ENCODE measurements at regions not wholly inside any gene's neighbourhood (a gene's known extent, or its start where the extent isn't known, plus 50 kb on each side); places are given as distances from the start of the nearest gene placed in this dataset.

DNA sequence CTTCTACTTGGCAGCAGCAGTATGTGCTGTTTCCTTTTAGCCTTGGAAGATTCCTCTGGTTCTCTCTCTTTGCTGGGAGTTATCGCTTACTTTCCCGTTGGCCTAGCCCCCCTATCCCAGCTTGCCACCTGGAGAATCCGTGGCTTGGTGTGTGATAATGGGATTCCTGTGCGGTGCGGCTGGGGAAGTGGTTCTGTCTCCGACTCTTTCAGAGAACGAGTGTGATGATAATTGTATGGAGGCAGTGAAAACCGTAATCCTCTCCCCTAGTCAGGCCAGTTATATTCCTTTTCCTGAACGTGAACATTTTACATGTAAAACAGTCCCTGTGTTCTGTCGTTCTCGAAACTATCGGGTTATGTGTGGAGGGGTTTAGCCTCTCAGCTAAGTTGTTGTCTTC lies 300.1 kb upstream of the C2CD4B start:
- DNase-seq (ENCODE audit: low spot score), result peak; percentile 37

GRCh38 chr15:62469478-62469873 lies 304.4 kb upstream of the C2CD4B start:
- DNase-seq (ENCODE audit: low spot score), result no peak

- DNase-seq (ENCODE audit: low spot score), result peak; percentile 47
Measured at GRCh38 chr15:62469874-62470688, 305.0 kb upstream of the C2CD4B start.

DNA sequence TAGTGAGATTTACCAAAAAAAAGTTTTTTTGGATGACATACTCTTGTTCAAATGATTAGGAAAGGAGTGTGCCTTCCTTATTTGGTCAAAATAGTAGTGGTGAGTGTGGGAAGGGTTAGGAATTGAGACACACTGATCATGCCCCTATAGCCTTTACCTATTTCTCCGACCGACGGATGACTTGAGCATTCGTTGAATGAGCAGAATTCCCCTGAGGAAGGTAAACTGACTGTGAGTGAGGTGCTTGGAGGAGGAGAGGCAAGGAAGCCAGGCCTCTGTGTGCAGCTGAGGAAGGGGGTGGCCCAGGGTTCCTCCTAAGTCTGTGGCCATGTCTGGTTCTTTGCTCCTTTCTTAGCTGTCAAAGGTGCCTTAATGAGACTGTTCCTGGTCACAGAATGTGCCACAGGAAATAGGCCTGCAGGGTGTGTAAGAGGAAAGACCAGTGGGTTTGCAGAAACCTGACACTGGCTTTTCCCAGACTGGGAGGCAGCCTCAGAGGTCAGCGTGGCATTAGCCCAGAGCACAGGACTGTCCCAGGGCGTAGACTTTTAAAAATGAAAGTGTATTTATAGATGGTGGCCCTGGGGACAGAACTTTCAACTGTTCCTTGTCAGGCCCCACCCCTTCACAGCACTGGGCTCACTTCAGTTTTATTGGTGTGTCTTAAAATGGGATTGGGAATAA lies 307.7 kb upstream of the C2CD4B start:
- DNase-seq (ENCODE audit: low spot score), result no peak

DNA sequence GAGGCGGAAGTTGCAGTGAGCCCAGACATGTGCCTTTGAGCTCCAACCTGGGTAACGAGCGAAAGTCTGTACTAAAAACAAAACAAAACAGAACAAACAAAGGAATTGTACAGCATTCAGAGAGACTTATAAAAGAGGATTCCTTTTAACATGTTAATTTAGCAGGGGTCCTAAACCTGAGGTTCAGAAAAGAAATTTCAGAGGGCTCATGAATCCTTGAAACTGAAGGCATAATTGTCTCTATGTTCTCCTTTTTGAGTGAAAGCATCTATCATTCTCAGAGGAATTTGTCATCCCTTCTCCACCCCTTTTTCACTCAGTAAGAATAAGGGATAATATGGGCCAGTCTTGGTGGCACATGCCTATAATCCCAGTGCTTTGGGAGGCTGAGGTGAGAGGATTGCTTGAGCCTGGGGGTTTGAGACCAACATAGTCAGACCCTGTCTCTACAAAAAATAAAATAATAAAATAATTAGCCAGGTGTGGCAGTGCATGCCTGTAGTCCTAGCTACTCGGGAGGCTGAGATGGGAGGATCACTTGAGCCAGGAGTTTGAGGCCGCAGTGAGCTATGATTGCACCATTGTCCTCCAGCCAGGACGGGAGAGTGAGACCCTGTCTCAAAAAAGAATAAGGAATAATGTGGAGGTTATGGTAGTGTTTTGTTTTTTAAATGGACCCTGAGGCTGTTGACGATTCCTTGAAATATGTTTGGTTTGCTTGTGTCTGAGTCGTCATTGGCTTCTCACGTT lies 309.1 kb upstream of the C2CD4B start:
- no peak for DNase-seq (ENCODE audit: low spot score)

DNA sequence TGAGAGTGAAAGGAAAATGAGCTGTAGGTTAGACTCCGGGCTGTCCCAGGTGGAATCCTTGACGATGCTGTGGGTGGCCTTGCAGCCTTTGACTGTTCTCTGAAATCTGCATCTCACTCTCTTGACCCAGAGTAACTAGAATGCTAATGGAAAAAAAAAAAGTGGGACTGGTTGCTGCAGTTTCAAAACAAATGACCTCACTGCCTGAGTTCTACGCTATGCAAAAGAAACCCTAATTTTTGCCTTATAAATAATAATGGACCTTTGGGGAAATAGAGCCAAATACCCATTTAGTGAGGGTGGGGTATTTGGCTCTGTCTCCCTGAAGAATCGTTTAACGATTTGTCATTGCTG lies 309.7 kb upstream of the C2CD4B start:
- DNase-seq (ENCODE audit: low spot score), result no peak

DNA sequence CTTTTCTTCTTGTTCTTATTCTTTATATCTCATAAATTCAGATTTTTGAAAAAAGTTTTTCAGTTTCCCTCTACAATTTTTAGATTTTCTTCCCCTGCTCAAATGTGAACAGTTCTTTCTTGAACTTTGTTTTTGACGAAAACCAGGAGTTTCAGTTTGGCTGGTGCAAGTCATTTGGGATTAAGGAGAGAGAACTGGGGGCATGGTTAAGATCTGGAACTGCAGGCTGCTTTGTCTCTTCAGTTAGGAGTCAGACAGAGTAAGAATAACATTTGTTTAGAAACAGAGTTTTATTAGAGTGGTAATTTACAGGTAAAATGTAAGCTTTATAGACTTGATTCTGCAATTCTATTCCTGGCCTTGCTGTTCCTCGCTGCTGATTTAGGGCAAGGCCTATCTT lies 310.5 kb upstream of the C2CD4B start:
- peak; percentile 91 for DNase-seq (ENCODE audit: low spot score)

GRCh38 chr15:62476163-62476562 lies 311.1 kb upstream of the C2CD4B start:
- no peak for DNase-seq (ENCODE audit: low spot score)

DNA sequence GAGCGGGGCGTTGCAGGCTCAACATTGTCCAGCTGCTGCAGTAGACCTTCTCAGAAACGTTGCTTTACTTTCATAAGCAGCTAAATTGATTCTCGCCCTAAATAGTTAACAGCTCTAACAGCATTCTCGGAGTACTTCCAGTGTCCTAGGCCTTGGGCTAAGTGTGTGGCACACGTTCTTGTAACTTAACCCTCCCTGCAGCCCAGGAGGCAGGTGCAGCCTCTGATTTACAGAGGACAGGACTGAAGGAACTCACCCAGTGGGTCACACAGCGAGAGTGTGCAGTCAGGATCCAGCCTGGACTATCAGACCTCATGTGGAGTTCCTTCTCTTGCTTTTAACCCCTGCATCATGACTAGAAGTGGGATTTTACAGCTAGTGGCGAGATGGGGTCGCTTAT lies 312.8 kb upstream of the C2CD4B start:
- DNase-seq (ENCODE audit: low spot score), result no peak

- no peak for DNase-seq (ENCODE audit: low spot score)
Measured at GRCh38 chr15:62482785-62483429, 317.8 kb upstream of the C2CD4B start.

DNA sequence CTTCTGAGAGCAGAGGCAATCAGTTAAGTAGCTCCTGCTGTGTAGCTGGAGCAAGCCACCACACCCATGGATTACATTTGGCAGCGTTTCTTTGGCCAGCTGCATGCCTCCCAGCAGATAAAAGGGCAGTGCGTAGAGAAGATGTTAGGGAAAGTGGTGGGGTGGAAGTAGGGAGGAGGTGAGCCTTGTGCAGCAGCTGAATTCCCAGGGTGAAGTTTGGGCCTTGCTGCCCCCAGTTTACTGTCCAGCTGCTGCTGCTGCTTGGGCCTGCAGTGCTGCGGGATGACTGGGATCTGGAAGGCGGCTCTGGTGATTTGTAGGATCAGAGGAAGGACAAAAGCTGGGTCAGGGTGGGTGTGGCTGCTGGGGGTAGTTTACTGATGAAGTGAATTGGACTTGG lies 318.7 kb upstream of the C2CD4B start:
- peak; percentile 96 for DNase-seq (ENCODE audit: low spot score)

- DNase-seq (ENCODE audit: low spot score), result no peak
Measured at GRCh38 chr15:62485170-62485720, 320.2 kb upstream of the C2CD4B start.

DNA sequence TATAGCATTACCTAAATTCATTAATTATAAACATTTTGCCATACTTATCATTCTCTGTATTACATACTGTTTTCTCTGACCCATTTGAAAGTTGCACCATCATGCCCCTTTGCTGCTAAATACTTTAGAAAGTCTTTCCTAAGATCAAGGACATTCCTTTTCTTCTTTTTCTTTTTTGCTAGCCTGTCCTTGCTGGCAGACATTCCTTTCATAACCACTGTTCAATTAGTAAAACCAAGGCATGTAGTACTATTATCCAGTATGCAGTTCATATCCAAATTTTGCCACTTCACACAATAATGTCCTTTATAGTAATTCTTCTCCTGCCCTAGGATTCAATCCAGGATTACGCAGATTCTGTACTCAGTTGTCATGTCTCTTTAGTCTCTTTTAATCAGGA lies 321.0 kb upstream of the C2CD4B start:
- no peak for DNase-seq (ENCODE audit: low spot score)

DNA sequence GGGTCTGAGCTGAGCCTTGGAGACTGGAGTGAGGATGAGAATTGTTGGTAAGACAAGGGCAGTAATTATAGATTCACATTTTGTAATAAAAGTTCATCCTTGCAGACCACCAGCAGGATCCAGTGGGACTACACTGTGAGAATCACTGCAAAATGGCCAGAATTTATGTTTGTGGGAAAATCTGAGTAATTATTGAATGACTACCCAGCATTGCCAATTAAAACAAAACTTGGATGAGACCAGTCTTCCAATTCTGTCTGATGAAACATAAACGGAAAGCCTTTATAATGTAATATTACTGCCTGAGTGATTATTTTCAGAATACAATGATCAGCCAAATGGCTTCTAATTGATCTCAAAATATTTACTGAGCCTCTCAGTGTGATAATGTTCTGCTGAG lies 323.3 kb upstream of the C2CD4B start:
- DNase-seq (ENCODE audit: low spot score), result no peak

GRCh38 chr15:62491642-62492041 lies 326.6 kb upstream of the C2CD4B start:
- no peak for DNase-seq (ENCODE audit: low spot score)

GRCh38 chr15:62492900-62493299 lies 327.8 kb upstream of the C2CD4B start:
- DNase-seq (ENCODE audit: low spot score), result no peak

GRCh38 chr15:62494197-62494596 lies 329.1 kb upstream of the C2CD4B start:
- peak; percentile 40 for DNase-seq (ENCODE audit: low spot score)

GRCh38 chr15:62495670-62496614 lies 330.9 kb upstream of the C2CD4B start:
- DNase-seq (ENCODE audit: low spot score), result peak; percentile 97

- DNase-seq (ENCODE audit: low spot score), result no peak
Measured at GRCh38 chr15:62497356-62497755, 332.3 kb upstream of the C2CD4B start.

DNA sequence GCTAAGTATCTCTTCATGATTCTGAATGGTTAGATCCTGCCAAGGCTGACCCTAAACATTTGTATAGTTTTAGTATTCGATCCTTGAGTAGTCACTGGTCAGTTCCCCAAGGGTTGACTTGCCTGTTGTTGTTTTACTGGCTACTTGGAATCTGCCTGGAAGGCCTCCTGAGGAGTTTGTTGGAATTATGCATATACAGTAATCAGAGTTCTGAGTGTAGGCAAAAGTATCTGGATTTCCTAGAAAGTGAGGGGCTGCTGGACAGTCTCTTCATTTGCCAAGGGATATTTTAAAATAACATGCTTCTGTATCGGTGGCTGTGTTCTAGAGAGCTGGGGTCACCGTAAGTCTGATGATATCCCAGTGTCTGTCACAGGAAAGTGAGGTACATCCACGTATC lies 333.2 kb upstream of the C2CD4B start:
- no peak for DNase-seq (ENCODE audit: low spot score)

DNA sequence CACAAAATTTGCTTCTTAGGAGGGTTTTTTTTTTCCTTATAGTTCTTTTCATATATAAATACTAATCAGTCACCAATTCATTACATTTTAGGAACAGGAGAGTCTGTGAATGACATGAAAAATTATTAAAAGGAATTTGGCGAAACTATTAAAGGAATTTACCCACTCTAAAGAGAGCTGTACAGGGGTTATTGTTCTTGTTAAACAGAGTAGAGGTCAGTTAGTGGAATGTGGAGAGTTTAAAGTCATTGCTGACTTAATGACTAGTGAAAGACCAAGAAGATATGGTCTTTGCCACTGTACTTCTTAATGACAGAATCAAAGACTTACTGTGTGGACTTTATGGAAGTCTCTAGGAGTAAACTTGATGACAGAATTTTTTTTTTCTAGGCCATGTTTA lies 333.6 kb upstream of the C2CD4B start:
- no peak for DNase-seq (ENCODE audit: low spot score)

Data from umbilical cord (tissue), 1 donor.